A549 (cell line): ENCODE measurements at regions not wholly inside any gene's neighbourhood (a gene's known extent, or its start where the extent isn't known, plus 50 kb on each side); places are given as distances from the start of the nearest gene placed in this dataset.

Source experiments
- ATAC-seq, 2 experiments: fragments of 200-7000 bp in 1 of 2; fragments of >200 bp in 1 of 2; cut with Nextera tagmentation in 1 of 2; cut with Tn5 transposase in 1 of 2; 3 replicates each; pipeline versions ENCODE4 v1.8.0 to v1.9.1; 2018 to 2020; ENCODE audit warnings: mild to moderate bottlenecking in 1 of 2, moderate library complexity in 1 of 2
- CTCF ChIA-PET: fragments of 300-600 bp; sonication (Branson Sonifier 250); formaldehyde crosslinking; extraction: SDS; loops from one replicate; lab custom pipeline; 2021; ENCODE audit warnings: antibody characterized with exemption, inconsistent platforms; lab: Yijun Ruan, JAX
- POLR2A ChIA-PET: fragments of 350-600 bp; formaldehyde crosslinking; extraction: SDS; loops from one replicate; lab custom pipeline; 2021; ENCODE audit warnings: antibody characterized with exemption, inconsistent platforms; lab: Yijun Ruan, JAX
- DNase-seq, 2 experiments: peaks; one replicate each; pipeline versions ENCODE4 v3.0.0 to v3.0.0-alpha.2; 2011 to 2016; ENCODE audit warnings: low read depth in 1 of 2, low spot score in 1 of 2
- FAIRE-seq: peaks from 2 replicates; lab custom pipeline; 2011; peaks lifted over from hg19 to GRCh38; lab: Jason Lieb, UNC
- H3K27ac ChIP-seq, 2 experiments: fragments of >200 bp; sonication (Bioruptor Twin); formaldehyde crosslinking; 3 replicates each; pipeline ENCODE4 v1.5.1; 2016 to 2017
- H3K4me1 ChIP-seq: fragments of >200 bp; sonication (Bioruptor Twin); formaldehyde crosslinking; 3 replicates; pipeline ENCODE4 v1.6.1; 2016
- H3K4me2 ChIP-seq: fragments of >200 bp; sonication (Bioruptor Twin); formaldehyde crosslinking; 3 replicates; pipeline ENCODE4 v1.6.1; 2016
- H3K4me3 ChIP-seq: fragments of >200 bp; sonication (Bioruptor Twin); formaldehyde crosslinking; 3 replicates; pipeline ENCODE4 v1.5.1; 2016
- H3K9me3 ChIP-seq: fragments of >200 bp; sonication (Bioruptor Twin); formaldehyde crosslinking; 3 replicates; pipeline ENCODE4 v1.6.1; 2016
- CBX2 ChIP-seq: fragments of 200-600 bp; sonication (generic); IDR thresholded peaks from 2 replicates; pipeline ENCODE4 v1.6.1; 2016; ENCODE audit warnings: low read depth, mild to moderate bottlenecking, borderline replicate concordance
- CEBPB ChIP-seq, 2 experiments: fragments of >200 bp in 1 of 2; sonication (Bioruptor Twin) in 1 of 2; formaldehyde crosslinking in 1 of 2; IDR thresholded peaks; 2 replicates each; pipeline ENCODE4 v1.6.1; 2012 to 2016
- EHF ChIP-seq: fragments of 250-450 bp; sonication (Bioruptor Pico); IDR thresholded peaks from 2 replicates; pipeline ENCODE4 v1.5.0; 2020; ENCODE audit warnings: mild to moderate bottlenecking
- EHMT2 ChIP-seq: fragments of 200-600 bp; sonication (generic); IDR thresholded peaks from 2 replicates; pipeline ENCODE4 v1.6.1; 2016; ENCODE audit warnings: antibody characterized with exemption, low read depth, mild to moderate bottlenecking, moderate library complexity
- FOSB ChIP-seq: fragments of 250-450 bp; sonication (Bioruptor Pico); IDR thresholded peaks from 2 replicates; pipeline ENCODE4 v1.5.0; 2020; ENCODE audit warnings: mild to moderate bottlenecking, moderate library complexity
- FOSL2 ChIP-seq, 2 experiments: fragments of 450-650 bp in 1 of 2; fragments of >200 bp in 1 of 2; sonication (Bioruptor Twin) in 1 of 2; formaldehyde crosslinking; IDR thresholded peaks; 2 replicates each; pipeline versions ENCODE4 v1.5.0 to v1.6.1; 2016 to 2020; ENCODE audit warnings: mild to moderate bottlenecking in 1 of 2, moderate library complexity in 1 of 2
- FOXS1 ChIP-seq: fragments of 250-450 bp; sonication (Bioruptor Pico); IDR thresholded peaks from 2 replicates; pipeline ENCODE4 v1.5.0; 2020; ENCODE audit warnings: mild to moderate bottlenecking, moderate library complexity
- HOXA7 ChIP-seq: fragments of 250-450 bp; sonication (Bioruptor Pico); IDR thresholded peaks from 2 replicates; pipeline ENCODE4 v1.5.0; 2020; ENCODE audit warnings: mild to moderate bottlenecking, moderate library complexity
- HOXB13 ChIP-seq: fragments of 250-450 bp; sonication (Bioruptor Pico); IDR thresholded peaks from 2 replicates; pipeline ENCODE4 v1.5.0; 2020; ENCODE audit warnings: low read depth, mild to moderate bottlenecking, moderate library complexity
- KDM1A ChIP-seq: fragments of 200-600 bp; sonication (generic); IDR thresholded peaks from 2 replicates; pipeline ENCODE4 v1.6.1; 2016; ENCODE audit warnings: low read depth, mild to moderate bottlenecking
- KDM5A ChIP-seq: fragments of 200-600 bp; sonication (generic); IDR thresholded peaks from 2 replicates; pipeline ENCODE4 v1.6.1; 2016; ENCODE audit warnings: antibody characterized with exemption, mild to moderate bottlenecking
- MAFK ChIP-seq: fragments of 450-650 bp; IDR thresholded peaks from 2 replicates; pipeline ENCODE4 v1.6.1; 2014; ENCODE audit not compliant: partially characterized antibody
- RCOR1 ChIP-seq: fragments of 150-350 bp; IDR thresholded peaks from 2 replicates; pipeline ENCODE4 v1.6.1; 2014; ENCODE audit warnings: antibody characterized with exemption, low read length, low read depth
- WGBS: methylation state at CpG from one replicate; pipeline ENCODE4 v1.1.6; 2017; ENCODE audit errors: missing lambda C conversion rate; 5-methylcytosine and 5-hydroxymethylcytosine counted together
- TF ChIP-seq, protein P1 (sequence below): fragments of >200 bp; sonication (Bioruptor Twin); formaldehyde crosslinking; IDR thresholded peaks from 3 replicates; pipeline ENCODE4 v1.6.1; 2016
- TF ChIP-seq, protein P2 (sequence below): fragments of >200 bp; sonication (Bioruptor Twin); formaldehyde crosslinking; IDR thresholded peaks from 2 replicates; pipeline ENCODE4 v1.6.1; 2016

DNA sequence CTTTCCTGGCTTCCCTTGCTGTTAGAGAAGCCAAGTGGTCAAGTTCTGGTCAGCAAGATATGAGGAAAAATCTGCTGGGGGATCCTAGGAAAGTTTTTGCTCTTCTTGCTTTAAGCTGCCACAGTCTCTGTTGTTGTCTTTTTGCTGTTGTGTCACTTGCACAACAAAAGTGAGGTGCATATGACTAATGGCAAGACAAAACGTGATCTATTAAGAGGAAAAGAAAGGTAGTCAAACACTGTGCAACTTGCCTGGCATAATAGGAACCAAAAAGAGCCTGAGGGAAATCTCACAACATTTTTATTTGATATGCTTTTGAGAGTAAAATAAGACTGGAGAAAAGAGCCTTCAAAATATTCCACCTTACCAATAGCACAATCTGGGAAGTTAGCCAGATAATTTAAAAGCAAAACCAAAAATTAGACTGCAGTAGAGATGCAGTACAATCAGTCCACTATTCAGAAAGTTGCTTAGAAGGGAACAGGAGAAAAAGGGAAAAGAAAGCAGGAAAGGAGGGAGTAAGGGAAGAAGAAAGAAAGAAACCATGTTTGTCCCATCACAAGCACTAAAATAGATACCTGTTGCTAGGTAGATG is 110.0 kb upstream of the SLC4A7 start (continued):
- TF ChIP-seq, protein P1, sequence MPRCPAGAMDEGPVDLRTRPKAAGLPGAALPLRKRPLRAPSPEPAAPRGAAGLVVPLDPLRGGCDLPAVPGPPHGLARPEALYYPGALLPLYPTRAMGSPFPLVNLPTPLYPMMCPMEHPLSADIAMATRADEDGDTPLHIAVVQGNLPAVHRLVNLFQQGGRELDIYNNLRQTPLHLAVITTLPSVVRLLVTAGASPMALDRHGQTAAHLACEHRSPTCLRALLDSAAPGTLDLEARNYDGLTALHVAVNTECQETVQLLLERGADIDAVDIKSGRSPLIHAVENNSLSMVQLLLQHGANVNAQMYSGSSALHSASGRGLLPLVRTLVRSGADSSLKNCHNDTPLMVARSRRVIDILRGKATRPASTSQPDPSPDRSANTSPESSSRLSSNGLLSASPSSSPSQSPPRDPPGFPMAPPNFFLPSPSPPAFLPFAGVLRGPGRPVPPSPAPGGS, result no peak
- no peak for TF ChIP-seq FOXS1 (CRISPR knock-in tag)

DNA sequence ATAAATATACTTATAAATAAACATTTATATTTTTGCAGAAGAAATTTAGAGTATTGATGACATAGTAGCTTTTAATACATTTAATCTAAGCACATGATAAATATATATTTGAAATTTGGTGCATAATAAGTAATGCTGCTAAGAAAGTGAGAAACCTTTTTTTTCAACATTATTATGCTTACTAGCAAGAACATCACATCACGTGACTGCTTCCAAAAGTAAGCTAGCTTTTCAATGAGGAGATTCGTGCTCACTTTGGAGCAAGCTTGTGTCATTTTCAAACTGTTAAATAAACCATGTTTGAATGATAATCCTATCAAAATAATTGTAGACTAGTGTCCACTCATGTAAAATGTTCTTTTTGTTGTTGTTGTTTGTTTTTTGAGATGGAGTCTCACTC is 109.0 kb upstream of the SLC4A7 start:
- Histone ChIP-seq H3K9me3 (no peaks in the 10 kb centered on the region), H3K4me2 (no peak overlapping the region), H3K4me3 (no peak overlapping the region), H3K27ac (no peak overlapping the region), H3K4me1 (peaks cover 46% of the 10 kb centered on the region)
- DNase-seq (no peak), FAIRE-seq (no peak), ATAC-seq (no peak)
- CTCF ChIA-PET, result interaction anchor here (0.5 kb wide), 1 partner anchor 20 kb away, joined by 4 read pairs; no protein-coding TSS in a partner anchor
- TF ChIP-seq EHF (no peak), FOSB (CRISPR knock-in tag) (no peak), EHMT2 (no peak), KDM5A (no peak), CEBPB (IDR thresholded peaks at IDR 0.05) (no peak)
- TF ChIP-seq, protein P2, sequence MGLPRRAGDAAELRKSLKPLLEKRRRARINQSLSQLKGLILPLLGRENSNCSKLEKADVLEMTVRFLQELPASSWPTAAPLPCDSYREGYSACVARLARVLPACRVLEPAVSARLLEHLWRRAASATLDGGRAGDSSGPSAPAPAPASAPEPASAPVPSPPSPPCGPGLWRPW, result no peak
- WGBS, result 85% methylated on average over 2 of the region's 2 CpGs
- POLR2A ChIA-PET, result no interaction called here

DNA sequence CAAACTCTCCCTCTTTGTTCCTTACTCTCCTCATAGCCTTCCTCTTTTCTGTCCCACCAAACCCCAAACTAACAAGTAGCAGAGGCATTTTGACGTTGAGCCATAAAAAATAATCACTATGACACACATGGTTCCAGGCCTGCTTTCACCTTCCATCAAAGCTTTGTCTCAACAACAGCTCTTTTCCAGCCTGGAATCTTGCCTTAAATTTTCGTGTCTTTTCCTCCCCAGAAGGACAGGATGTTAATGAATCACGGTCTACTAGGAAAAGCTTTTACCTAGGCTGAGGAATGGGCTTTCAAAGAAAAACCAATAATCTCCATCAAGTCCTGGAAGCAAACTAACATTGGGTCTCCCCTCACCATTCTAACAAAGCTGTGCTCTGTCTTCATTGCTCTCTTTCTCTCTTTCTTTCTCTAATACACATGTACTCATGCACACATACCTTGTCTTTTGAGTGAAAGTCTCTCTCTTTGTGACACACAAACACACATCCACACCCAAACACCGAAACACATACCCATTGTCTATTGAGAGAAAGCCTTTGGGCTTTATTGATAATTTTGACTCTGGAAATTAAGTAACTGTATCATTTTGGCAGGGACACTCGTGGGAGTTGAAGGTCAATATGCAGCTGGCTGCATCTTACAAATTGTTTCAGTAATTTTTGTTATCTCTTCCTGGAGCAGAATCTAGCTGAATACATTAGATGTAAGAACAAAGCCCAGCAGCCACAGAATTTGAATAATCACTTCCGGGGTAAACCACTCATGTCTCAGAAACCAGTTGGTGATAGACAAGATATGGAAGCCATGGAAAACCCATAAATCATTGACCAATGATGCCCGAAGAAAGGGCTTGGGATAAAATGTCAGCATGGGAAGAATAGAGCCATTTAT is 107.4 kb upstream of the SLC4A7 start:
- 62% methylated on average over 7 of the region's 7 CpGs for WGBS
- FAIRE-seq (no peak), DNase-seq (no peak), ATAC-seq (no peak)
- H3K4me2 ChIP-seq, result no peak overlapping the region; the same call in 2 of the 3 replicates
- peaks cover 36% of the 10 kb centered on the region for H3K4me1 ChIP-seq
- ChIA-PET POLR2A (interaction anchor here (1.0 kb wide), 1 partner anchor 107 kb away, joined by 4 read pairs; the partner anchor contains the start of gene SLC4A7), CTCF (interaction anchor here (0.8 to 1.2 kb wide), 4 partner anchors 27 to 90 kb away, joined by 3 to 4 read pairs (median 3); no protein-coding TSS in a partner anchor)
- peak overlapping the region in 1 of 2 experiments; percentile 64; a peak in 3 of 6 replicates for H3K27ac ChIP-seq
- no peaks in the 10 kb centered on the region for H3K9me3 ChIP-seq
- no peak overlapping the region for H3K4me3 ChIP-seq
- TF ChIP-seq KDM1A (no peak), CBX2 (no peak), HOXB13 (no peak), RCOR1 (no peak)

DNA sequence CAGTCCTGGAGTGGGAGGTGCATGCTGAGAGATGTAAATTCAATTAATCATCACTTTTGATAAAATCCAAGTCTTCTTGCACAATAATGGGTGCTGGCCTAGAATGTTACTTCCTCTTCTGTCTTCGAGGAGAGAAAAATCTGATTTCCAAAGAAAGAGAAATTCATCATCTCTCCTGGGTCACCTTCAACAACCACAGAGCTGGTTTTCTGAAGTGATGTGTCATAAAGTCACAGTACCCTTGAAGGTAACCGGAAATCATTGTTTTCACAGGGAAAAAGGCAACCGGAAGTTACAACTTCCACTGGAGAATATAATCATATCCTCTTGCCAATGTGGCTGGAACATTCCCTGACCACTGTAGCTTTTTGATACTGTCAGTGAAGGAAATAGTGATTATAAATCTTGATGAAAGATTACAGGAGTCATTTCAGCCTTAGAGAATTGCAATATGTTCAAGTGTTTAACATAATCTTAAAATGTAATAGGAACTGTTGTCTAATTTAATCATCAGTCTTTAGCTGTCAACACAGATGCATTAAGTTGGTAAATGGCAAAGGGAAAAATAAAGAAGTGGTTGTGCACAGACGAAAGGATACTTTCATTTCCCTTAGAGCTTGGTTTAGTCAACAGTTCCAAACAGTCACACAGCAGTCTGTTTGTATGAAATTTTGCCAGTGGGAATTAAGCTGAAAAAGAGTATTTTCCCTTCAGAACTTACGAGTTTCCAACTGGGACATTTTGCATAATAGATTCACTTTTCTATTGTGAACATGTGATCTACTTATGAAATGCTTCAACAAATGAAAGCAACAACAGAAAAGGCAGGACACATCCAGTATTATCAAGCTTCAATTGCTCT is 106.5 kb upstream of the SLC4A7 start:
- H3K4me2 ChIP-seq, result peak overlapping the region; percentile 26; the same call in 2 of the 3 replicates

More for the DNA sequence above, 106.5 kb upstream of the SLC4A7 start:
- Histone ChIP-seq H3K4me3 (no peak overlapping the region), H3K9me3 (no peaks in the 10 kb centered on the region), H3K27ac (peak overlapping the region; percentile 44 to 64; a peak in 4 of 6 replicates), H3K4me1 (peaks cover 27% of the 10 kb centered on the region)
- ATAC-seq, result 0 out of 6 replicates have a peak, but pooled peaks of 1 of the 2 experiments have one; percentile 19
- FAIRE-seq, result no peak
- ChIA-PET CTCF (interaction anchor here (0.8 to 1.2 kb wide), 5 partner anchors 13 to 91 kb away, joined by 3 to 4 read pairs (median 3); no protein-coding TSS in a partner anchor), POLR2A (interaction anchor here (0.6 to 1.2 kb wide), 3 partner anchors 42 to 106 kb away, joined by 3 to 5 read pairs (median 4); partner anchors contain the start of gene SLC4A7)
- WGBS, result 38% methylated on average over 5 of the region's 5 CpGs
- TF ChIP-seq MAFK (peak; percentile 52), CEBPB (IDR thresholded peaks at IDR 0.05) (peak in 1 of 2 experiments; percentile 53; a peak in 2 of 4 replicates), HOXA7 (CRISPR knock-in tag) (no peak), FOSL2 (IDR thresholded peaks at IDR 0.05) (no peak), FOSL2 (CRISPR knock-in tag; IDR thresholded peaks at IDR 0.05) (peak; percentile 10; the same call in 1 of the 2 replicates)
- peak in 1 of 2 experiments; percentile 6 for DNase-seq
